CMK (cell line): ENCODE measurements at regions not wholly inside any gene's neighbourhood (a gene's known extent, or its start where the extent isn't known, plus 50 kb on each side); places are given as distances from the start of the nearest gene placed in this dataset.
"Not testable (repeated sequence)": the region's sequence is repeated elsewhere in the genome, so short reads cannot be mapped to it uniquely, and the experiment has no call there.

Experiments used
- DNase-seq: peaks from one replicate; pipeline ENCODE4 v3.0.0-alpha.2; 2010; ENCODE audit warnings: low read depth

DNA sequence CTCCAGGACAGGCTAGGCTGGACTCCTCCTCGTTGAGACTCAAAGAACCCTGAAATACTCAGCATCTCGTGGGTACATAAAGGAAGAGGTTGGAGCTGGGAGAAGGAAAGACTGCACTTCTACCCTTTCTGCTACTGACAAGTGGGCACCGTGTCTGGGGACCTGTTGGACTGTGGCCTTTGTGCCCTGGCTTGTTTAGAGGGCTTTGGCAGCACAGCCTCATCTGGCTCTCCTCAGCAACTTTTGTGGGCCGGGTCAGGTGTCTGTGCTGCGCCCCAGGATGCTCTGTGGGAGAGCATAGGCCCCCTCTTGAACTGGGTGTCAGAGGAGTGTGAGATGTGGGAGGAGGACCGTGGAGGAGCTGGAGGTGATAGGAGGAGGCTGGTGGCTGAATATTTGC, 142.4 kb downstream of the FCRL5 start:
- no peak for DNase-seq

DNA sequence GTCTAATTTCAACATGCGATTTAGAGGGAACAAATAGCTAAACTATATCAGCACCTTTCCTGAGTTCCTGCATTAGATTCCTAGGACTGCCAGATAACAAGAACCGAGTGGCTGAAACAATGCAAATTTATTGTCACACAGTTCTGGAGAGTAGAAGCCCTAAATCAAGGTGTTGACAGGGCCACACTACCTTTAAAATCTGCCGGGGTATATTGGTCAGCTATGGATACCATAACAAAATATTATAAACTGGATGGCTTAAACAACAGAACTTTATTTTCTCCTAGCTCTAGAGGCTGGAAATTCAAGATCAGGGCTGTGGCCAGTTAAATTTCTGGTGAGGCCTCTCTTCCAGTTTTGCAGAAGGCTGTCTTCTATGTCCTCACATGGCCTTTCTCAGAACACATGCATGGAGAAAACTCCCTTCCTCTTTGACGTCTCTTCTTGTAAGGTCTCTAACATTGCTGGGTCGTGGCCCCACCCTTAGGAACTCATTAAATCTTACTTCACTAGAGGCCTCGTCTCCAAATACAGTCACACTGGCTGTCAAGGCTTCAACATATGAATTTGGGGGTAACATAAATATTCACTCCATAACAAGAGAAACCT, 144.3 kb downstream of the FCRL5 start:
- DNase-seq: no peak

DNA sequence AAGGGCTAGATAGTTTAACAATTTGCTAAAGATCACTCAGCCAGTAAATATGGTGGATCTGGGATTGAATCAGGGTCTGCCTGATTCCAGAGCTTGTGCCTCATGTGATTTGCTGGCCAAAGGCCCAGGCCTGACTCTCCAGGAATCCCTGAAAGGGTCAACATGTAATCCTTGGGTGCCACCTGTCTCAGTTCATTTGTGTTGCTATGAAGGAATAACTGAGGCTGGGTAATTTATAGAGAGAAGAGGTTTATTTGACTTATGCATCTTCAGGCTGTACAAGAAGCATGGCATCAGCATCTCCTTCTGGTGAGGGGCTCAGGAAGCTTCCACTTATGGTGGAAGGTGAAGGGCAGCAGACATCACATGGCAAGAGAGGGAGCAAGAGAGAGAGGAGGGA, 144.9 kb downstream of the FCRL5 start:
- no peak for DNase-seq

DNA sequence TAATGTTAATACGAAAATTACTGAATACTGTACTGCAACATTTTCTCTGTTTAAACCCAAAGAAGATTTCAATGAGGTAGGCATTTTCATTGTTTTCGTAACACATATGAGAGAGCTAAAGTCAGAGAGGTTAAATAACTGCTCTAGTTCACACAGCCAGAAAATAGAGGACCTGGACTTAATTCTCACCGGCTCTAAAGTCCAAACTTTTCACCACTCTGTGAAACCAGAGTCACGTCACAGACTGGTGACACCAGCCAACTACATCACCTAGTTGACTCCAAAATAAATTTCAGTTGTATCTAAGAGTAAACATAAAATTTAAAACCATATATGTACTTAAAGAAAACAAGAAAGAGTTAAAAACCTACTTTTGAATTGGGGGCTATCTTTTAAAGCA, 146.7 kb downstream of the FCRL5 start:
- DNase-seq: no peak

DNA sequence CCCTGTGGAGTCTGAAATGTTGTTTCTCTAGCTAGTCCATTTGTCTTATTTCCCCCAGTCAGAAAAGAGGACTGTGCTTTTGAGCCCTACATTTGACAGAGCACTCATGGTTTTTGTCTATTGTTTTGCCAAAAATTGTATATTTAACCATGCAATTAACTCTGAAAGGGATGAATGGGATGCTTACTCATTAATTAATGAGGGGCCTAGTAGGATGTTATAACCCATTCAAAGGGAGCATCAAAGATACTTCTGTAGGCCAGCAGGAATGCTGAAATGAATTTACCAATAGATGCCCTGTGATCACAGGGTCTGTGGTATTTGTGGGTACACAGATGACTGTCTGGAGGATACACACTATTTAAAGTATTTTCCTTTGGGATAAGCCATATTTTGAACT, 147.7 kb downstream of the FCRL5 start:
- DNase-seq: no peak

DNA sequence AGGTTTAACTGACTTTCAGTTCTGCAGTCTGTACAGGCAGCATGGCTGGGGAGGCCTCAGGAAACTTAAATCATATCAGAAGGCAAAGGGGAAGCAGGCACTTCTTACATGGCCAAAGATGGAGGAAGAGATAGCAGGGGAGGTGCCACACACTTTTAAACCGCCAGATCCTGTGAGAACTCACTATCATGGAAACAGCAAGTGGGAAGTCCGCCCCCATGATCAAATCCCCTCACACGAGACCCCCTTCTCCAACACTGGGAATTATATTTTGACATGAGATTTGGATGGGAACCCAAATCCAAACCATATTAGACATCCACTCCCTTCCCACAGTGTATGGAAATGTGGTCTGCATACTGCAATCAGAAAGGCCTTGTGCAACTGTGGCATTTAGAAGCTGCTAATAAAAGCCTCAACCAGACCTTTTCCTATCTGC, 148.2 kb downstream of the FCRL5 start:
- peak; percentile 87 for DNase-seq

DNA sequence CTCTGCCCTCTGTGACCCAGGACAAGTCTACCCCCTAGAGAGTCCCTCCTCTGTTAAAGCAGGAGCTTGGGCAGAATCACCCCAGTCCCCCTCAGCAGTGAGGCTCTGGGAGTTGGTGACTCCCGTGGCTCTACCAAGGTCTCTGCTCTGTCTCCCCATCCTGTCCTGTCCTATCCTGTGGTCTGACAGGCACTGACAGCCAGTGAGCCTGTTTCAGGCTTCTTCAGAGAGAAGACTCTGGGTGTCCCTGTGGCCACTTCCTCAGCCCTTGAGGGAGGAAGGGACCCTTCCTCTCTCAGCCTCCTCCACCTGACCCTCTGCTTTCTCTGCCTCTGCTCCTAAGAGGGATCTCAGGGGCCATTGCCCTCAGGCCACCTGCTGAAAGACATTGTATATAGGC, 148.7 kb downstream of the FCRL5 start:
- peak; percentile 64 for DNase-seq

DNA sequence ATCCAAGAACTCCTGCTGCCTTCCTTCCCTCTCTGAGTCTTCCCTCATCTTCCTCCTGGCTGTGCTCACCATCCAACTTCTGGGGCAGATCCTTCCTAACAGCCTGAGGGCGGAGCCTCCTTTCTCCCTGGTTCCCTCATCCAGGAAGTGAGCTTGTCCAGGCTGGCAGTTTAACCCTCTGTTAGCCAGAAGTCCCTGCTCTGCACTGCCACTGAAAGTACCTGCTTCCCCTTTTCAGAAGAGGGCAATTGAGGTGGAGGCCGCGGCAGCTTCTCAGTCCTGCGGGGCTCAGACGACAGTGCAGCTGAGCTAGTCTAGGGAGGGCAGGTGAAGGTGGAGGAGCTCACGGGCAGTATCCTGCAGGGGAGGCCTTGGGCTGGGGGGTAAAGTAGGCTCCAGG, 149.1 kb downstream of the FCRL5 start:
- peak; percentile 90 for DNase-seq

DNA sequence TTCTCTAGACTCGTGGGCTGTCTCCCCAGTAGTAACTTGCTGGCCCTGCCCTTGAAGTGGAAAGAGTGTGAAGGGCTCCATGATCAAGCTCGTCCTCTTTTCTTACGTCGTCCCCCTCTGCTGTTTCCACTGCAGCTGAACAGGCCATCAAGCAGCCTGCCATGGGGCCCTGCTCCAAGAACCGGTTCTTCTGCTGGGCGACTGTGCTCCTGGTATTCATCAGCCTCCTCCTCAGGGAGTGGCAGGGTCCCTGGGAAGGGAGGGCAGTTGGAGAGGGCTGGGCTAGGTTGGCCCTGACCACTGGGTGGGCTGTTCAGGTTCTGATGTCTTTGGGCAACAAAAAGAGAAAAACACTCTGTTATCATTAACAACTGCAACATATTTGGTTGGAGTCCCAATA, 151.5 kb downstream of the FCRL5 start:
- DNase-seq: no peak

DNA sequence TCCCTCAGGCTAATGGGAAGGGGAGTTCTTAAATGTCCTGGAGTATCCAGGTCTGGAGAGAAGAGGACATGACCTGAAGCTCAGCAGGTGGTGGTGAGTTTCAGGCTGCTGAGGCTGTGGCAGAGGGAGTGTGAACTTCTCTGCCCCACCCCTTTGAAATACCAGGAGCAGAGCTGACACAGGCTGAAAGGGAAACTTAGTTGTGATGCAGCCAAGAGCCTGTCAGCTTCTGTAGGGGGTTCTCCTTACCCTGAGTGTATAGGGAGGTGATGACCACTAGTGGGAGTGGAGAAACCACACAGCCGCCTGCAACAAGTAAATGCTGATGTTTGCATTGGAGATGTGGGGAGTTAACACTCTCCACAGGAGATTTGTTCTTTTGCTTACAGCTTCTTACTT, 152.3 kb downstream of the FCRL5 start:
- DNase-seq: no peak

DNA sequence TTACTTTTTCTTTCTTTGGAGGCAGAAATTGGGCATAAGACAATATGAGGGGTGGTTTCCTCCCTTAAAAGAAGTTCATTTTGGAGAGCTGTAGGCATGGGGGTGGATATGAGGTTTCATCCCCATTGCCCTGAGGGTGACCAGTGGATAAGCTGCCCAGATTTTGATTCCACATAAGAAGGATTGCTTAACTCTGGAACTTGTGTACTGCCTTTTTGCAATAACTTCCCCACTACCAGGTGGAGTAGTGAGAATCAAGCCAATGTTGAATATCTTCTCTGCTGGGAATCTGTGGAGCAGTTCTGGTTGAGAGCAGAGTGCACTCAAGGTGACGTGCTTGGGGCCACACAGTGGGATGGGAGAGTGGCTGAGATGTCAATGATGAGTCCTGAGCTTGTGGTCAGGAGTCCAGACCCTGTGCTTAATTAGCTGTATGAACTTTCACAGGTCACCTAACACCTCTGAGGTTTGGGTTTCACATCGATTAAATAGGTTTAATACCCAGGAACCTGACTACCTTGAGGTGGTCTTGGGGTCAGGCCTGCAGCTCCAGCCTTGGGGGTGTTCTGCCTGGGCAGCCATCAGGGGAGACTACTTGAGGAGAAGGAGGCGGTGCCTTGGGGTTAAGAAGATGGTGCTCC, 152.9 kb downstream of the FCRL5 start:
- no peak for DNase-seq

DNA sequence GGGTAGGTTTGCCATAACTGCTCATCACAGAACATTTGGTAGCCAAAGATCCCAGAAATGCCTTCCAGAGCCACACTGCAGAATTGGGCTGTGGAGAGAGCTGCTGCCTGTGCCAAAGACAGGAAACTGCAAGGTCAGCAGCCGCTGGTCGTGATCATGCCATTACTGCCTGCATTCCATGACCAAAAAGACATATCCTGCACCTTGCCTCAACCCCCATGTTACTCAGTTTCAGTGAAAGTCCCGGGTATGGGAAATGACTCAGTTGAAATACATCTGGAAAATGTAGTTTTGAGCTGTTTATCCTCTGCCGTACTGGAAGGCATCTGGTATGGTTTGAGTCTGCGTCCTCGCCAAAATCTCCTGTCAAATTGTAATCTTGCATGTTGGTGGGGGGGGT, 161.7 kb downstream of the FCRL5 start:
- DNase-seq: no peak

DNA sequence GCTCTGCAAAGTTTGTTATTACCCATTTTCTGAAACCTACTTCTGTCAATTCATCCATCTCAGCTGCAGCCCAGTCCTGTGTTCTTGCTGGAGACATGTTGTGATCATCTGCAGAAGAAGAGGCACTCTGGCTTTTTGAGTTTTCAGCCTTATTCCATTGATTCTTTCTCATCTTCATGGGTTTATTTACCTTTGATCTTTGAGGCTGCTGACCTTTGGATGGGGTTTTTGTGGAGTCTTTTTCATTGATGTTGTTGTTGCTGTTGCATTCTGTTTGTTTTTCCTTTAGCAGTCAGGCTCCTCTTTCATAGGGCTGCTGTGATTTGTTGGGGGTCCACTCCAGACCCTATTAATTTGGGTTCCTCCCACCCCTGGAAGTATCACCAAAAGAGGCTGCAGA, 164.3 kb downstream of the FCRL5 start:
- DNase-seq: no peak

DNA sequence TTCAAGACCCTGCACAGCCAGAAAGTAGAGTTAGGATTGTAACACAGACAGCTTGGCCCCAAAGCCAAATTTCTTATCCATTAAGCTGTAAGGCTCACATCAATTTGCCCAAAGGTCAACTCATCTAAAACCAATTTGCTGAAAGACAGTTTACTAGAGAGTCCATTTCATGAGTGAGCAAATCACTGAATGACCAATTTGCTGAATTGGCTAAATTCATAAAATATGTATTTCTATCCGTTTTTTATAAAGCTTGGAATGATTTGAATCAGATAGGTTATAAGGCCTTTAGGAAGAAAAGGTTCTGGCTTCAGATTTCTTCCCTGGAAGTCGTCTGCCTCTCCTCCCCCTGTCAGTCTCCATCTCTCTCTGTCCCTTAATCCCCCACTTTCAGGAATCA, 168.1 kb downstream of the FCRL5 start:
- DNase-seq: no peak

DNA sequence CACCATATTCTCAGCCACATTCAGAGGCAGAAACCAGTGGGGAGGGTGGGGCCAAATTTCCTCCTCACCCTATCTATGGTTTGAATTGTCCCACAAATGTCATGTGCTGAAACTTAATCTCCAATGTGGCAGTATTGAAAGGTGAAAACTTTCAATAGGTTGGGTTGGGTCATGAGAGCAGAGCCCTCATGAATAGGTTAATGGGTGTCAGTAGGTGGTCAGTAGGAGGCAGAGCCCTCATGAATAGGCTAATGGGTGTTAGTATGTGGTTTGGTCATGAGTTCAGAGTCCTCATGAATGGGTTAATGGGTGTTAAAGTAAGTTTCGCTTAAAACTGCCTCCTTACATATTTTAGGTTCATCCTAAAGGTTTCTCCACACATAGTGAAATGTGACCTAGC, 170.0 kb downstream of the FCRL5 start:
- no peak for DNase-seq

DNA sequence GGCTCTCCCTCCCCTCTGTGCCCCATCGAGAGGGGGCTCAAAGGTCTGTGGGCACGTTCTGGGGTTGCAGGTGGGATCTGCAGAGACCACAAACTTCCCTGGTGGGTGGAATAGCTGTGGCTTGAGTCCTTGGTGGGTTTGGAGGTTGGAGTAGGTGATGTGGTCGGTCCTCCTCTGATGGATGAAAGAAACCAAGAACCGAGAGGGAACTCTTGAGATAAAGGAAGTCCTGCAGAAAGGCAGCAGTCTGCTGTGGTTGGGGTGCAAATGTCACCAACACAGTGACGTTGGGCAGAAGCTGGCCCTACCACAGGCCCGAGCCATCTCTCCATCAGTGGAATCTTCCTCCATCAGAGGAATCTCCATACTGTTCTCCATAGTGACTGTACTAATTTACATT, 171.8 kb downstream of the FCRL5 start:
- no peak for DNase-seq

DNA sequence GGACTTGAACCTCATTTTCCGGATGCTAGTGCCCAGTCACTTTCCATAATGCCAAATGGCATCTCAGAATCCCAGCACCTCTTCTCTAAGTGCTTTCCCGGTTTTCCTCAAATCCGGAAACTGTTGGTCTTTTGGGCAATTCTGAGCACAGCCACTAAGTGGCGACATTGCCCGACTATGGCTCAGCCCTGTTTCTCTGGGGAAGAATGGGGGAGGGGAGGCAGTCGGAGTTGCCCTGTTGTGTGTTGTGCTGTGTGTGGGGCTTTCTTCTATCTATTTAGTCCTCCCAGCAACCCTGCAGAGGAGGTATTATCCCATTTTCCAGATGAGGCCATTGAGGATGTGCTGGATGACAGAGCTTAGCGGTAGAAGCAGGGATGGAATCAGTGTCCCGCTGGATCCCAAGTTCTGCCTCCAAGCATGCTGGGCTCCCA, 175.0 kb downstream of the FCRL5 start:
- DNase-seq: not testable (repeated sequence)

DNA sequence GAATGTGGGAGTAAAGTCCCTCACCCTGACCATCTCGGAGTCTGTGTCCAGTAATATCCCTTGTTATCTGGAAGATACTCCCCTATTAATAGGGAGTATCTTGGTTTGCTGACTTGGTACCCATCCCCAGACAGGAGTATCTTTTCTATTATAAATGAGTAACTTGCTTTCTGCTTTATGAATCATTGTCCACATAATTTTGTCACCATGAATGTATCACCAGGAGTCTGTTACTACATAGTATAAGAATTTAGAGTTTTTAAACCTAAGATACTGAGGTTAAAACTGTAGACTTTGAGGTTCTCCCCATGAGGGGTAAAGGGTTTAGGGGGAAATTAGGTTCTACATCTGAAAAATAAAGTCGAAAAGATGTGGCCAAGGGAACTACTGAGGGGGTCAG, 175.6 kb downstream of the FCRL5 start:
- DNase-seq: no peak

DNA sequence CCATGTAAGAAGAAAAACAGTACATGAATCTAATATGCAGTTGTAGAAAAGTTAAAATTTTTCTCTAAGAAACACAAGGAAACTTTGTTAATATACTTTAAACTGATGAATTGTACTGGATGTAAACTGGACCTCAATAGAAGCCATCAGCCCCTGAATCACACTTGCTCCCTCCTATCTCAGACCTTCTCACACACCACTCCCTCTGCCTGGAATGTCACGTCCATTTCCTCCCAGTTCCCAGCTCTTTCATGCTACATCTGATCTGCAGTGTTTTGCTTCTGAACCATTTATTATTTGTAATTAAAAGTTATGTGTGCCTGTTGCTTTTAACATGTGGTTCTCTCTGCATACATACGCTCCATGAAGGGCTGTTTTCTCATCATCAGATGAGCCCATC, 180.0 kb downstream of the FCRL5 start:
- not testable (repeated sequence) for DNase-seq

DNA sequence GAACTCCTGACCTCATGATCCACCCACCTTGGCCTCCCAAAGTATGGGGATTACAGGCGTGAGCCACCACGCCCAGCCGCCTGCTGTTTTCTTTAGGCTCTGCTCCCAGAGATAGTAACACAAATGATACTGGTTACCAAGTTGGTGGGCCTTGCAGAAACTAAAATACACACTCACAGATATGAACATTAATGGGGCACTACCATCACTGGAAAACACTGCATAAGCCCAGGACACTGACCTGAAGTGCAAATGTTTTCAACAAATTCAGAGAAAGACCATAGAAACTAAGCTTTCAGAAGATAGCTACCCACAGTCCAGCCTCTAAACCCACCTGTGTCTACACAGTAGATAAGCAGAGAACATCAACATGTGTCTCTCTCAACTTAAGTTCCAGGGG, 180.5 kb downstream of the FCRL5 start:
- DNase-seq: peak; percentile 65

DNA sequence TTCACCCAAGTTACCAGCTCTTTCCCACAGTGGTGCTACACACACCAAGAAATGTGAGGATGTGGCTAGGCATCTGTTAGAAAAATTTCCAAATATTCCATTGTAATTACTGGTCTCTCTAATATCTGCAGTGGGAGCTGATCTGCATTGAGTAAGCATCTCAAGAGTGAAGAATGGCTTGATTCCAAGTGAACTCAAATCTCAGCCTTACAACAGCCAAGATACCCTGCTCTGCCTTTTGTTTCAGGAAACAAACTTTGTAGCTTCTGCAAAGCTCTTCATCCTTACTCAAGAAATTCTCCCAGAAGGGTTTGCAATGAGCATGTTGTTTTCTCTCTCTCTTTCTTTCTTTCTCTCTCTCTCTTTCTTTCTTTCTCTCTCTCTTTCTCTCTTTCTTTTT, 181.1 kb downstream of the FCRL5 start:
- DNase-seq: no peak

DNA sequence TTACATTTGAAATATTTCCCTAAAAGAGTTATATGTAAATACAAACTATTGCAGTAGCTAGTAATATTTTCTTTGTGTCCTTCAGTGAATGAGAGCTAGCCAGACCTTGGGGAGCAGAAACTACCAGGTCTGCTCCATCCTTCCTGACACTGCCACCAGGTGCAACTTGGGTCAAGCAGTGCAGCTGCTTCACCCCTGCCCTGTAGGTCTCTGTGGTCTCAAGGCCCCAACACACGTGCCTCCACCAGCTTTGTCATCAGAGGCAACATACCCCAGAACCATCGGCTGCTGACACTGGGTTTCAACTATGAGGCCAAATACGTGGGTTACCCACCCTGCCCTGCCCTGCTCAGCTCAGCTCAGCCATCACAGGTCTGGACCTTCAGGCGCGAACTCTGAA, 181.6 kb downstream of the FCRL5 start:
- no peak for DNase-seq

DNA sequence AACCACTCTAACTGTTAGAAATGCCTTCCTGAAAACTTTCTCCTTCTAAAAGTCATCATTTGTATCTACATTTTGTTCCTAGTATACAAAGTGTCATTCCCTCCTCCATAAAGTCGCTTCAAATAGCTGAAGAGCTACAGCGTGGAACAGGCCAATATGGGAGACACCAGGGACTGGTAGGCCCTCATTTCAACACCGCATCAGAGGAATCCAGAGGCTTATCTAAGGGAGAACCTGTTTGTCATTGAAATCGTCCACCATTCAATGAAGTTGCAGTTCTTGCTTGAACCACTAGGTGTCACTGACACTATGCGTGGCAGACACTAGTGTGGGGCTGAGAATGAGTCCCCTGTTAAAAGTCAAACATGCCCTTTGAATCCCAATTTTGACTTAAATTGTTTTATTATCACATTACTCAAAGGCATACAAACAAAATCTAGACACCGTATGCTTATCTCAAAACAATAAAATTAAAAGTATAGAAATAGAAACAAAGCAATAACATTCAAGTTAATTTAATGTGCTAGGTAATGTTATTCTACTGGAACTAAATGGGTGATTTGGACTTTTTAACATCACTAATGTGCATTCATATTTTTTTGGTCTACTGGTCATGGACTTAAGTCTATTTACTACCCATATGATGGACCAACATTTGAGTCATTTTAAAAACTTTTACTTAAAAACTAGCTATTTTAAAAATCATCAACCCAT, 182.3 kb downstream of the FCRL5 start:
- DNase-seq: peak; percentile 81

DNA sequence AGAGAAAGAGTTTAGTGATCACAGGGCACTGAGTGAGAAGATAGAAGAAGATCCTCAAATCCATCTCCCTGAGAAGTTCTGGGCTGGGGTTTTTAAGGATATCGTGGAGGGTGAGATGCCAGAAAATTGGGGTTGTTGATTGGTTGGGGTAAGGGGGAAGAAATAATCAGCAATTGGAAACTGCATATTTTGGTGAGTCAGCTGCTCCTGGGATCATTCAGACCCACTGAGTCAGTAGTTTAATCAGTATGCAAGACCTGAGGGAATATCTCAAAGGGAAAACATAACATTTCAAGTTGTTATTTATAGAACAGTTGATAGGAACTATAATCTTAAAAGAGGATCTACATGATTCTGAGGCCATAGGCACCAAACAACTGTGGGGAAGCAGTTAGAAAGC, 183.4 kb downstream of the FCRL5 start:
- not testable (repeated sequence) for DNase-seq
